Thyroid gland (tissue), 4 donors: ENCODE measurements at regions not wholly inside any gene's neighbourhood (a gene's known extent, or its start where the extent isn't known, plus 50 kb on each side); places are given as distances from the start of the nearest gene placed in this dataset.
"Not testable (repeated sequence)": the region's sequence is repeated elsewhere in the genome, so short reads cannot be mapped to it uniquely, and the experiment has no call there.

Experiments used
- DNase-seq, 2 donors: peaks; one replicate each; pipeline ENCODE4 v3.0.0-alpha.2; 2019
- H3K27ac ChIP-seq, 3 donors: fragments of 200-600 bp; sonication (generic); 1 replicate in 2 of 3; 2 replicates in 1 of 3; pipeline ENCODE4 v1.5.1; 2016 to 2019; ENCODE audit warnings: mild to moderate bottlenecking in 1 of 3, moderate library complexity in 1 of 3
- H3K27me3 ChIP-seq: fragments of 200-600 bp; sonication (generic); one replicate; pipeline ENCODE4 v1.5.1; 2019
- H3K36me3 ChIP-seq, 2 donors: fragments of 200-600 bp; sonication (generic); one replicate each; pipeline ENCODE4 v1.5.1; 2016 to 2019
- H3K4me1 ChIP-seq, 2 donors: fragments of 200-600 bp; sonication (generic); one replicate each; pipeline ENCODE4 v1.5.1; 2017 to 2019
- H3K4me3 ChIP-seq, 3 donors: fragments of 200-600 bp; sonication (generic); replicated peaks in 1 of 3; 1 replicate in 2 of 3; 2 replicates in 1 of 3; pipeline ENCODE4 v1.5.1; 2016; ENCODE audit warnings: mild to moderate bottlenecking in 1 of 3
- H3K9me3 ChIP-seq: fragments of 200-600 bp; sonication (generic); one replicate; pipeline ENCODE4 v1.5.1; 2017
- CTCF ChIP-seq, 6 experiments: fragments of 200-600 bp in 3 of 6; fragments of 450-650 bp in 3 of 6; sonication (generic) in 3 of 6; IDR thresholded peaks; one replicate each; pipeline ENCODE4 v1.5.1; 2016 to 2019; ENCODE audit warnings: antibody characterized with exemption in 6 of 6, mild to moderate bottlenecking in 2 of 6, inconsistent platforms in 1 of 6, moderate library complexity in 1 of 6
- POLR2A ChIP-seq, 2 donors: fragments of 450-650 bp; IDR thresholded peaks; one replicate each; pipeline ENCODE4 v1.6.1; 2017; ENCODE audit warnings: antibody characterized with exemption in 2 of 2, mild to moderate bottlenecking in 2 of 2, moderate library complexity in 1 of 2
- WGBS, 2 donors: methylation state at CpG; one replicate each; pipeline ENCODE4 v1.1.5; 2017; 5-methylcytosine and 5-hydroxymethylcytosine counted together
- intact Hi-C: fragments of 100-400 bp; cut with DNase I; formaldehyde crosslinking; loops from one replicate; pipeline ENCODE4 v1.15.1; 2023

- intact Hi-C loops, H3K9me3 ChIP-seq, H3K4me1 ChIP-seq, H3K36me3 ChIP-seq, H3K4me3 ChIP-seq, DNase-seq, H3K27me3 ChIP-seq, H3K27ac ChIP-seq: not testable (repeated sequence)
Measured at GRCh38 chr4:82301390-82301789, 72.4 kb downstream of the HNRNPD start.

DNA sequence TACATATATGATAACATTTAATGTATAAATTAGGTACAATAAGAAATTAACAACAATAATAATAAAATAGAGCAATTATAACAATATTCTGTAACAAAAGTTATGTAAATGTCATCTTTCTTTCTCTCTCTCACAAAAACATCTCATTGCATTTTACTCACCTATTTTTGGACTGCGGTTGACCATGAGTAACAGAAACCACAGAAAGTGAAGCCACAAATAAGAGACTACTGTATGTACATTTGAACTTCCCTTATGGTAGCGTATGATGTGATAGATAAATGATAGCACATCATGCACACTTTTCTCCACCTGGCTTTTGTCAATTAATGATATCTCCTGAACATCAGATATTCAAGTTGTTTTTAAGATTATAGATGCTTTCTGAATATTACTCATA, 80.5 kb downstream of the HNRNPD start:
- Histone ChIP-seq H3K4me3 (no peak overlapping the region), H3K27ac (no peak overlapping the region), H3K4me1 (no peaks in the 10 kb centered on the region), H3K27me3 (no peaks in the 10 kb centered on the region), H3K36me3 (no peaks in the 10 kb centered on the region), H3K9me3 (no peaks in the 10 kb centered on the region)
- intact Hi-C loops: no loop called here
- WGBS, 2 donors: 90 to 96% methylated on average over 2 of the region's 2 CpGs
- TF ChIP-seq POLR2A (IDR thresholded peaks at IDR 0.05) (no peak), CTCF (IDR thresholded peaks at IDR 0.05) (no peak)
- DNase-seq: no peak

GRCh38 chr4:82287720-82288119, 86.1 kb downstream of the HNRNPD start:
- intact Hi-C loops: loop anchor here (10.0 kb wide), 2 partner anchors 87 to 727 kb away; partner anchors contain the start of genes HNRNPD and LIN54
- 82% methylated on average over 5 of the region's 5 CpGs for WGBS, 2 donors
- no peak for TF ChIP-seq CTCF (IDR thresholded peaks at IDR 0.05)
- TF ChIP-seq POLR2A (IDR thresholded peaks at IDR 0.05): no peak
- H3K27ac ChIP-seq: no peak overlapping the region
- no peaks in the 10 kb centered on the region for H3K9me3 ChIP-seq
- H3K4me3 ChIP-seq: no peak overlapping the region
- no peaks in the 10 kb centered on the region for H3K4me1 ChIP-seq
- no peaks in the 10 kb centered on the region for H3K36me3 ChIP-seq
- no peaks in the 10 kb centered on the region for H3K27me3 ChIP-seq
- DNase-seq: no peak

GRCh38 chr4:82284858-82285805, 88.7 kb downstream of the HNRNPD start:
- 4 to 7% methylated on average over 24 to 28 of the region's 61 CpGs for WGBS, 2 donors

DNA sequence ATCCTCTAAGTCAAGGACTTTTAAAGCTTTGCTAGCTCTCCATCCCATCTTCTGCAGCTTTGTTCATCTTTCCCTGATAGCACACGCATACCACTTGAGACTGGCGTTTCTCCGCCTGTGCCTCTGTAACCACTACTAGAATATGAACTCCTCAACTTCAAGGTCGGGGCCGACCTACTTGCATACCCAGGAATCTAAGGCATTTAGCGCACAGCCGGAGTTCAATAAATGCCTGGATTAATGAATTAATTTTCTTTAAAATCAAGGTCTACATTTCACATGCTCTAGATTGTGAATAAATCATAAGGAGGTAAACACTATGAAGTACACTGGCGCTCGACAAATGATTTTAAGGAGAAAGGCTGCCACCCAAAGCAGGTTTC, 89.3 kb downstream of the HNRNPD start:
- WGBS, 2 donors: 1 to 4% methylated on average over 9 of the region's 9 CpGs
- no peaks in the 10 kb centered on the region for H3K9me3 ChIP-seq
- no peaks in the 10 kb centered on the region for H3K27me3 ChIP-seq
- H3K4me1 ChIP-seq: no peaks in the 10 kb centered on the region
- DNase-seq: no peak
- peak overlapping the region in 2 of 3 donors; percentile 21 to 32 for H3K4me3 ChIP-seq
- H3K36me3 ChIP-seq: no peaks in the 10 kb centered on the region
- H3K27ac ChIP-seq: peak overlapping the region in 2 of 3 donors; percentile 33 to 44
- TF ChIP-seq CTCF (IDR thresholded peaks at IDR 0.05) (no peak), POLR2A (IDR thresholded peaks at IDR 0.05) (no peak)
- intact Hi-C loops: loop anchor here (10.0 kb wide), 2 partner anchors 90 to 730 kb away; partner anchors contain the start of genes HNRNPD and LIN54

More at GRCh38 chr4:82284858-82285805, 88.7 kb downstream of the HNRNPD start:
- H3K4me1 ChIP-seq: no peaks in the 10 kb centered on the region
- no peaks in the 10 kb centered on the region for H3K27me3 ChIP-seq
- peak overlapping the region in 2 of 3 donors; percentile 48 to 56 for H3K27ac ChIP-seq
- no peaks in the 10 kb centered on the region for H3K36me3 ChIP-seq
- intact Hi-C loops: loop anchor here (10.0 kb wide), 2 partner anchors 90 to 730 kb away; partner anchors contain the start of genes HNRNPD and LIN54
- peak; percentile 100 for DNase-seq
- no peaks in the 10 kb centered on the region for H3K9me3 ChIP-seq
- peak overlapping the region in 1 of 3 donors; percentile 21 for H3K4me3 ChIP-seq
- TF ChIP-seq CTCF (IDR thresholded peaks at IDR 0.05) (peak; percentile 68 to 100 (median 89)), POLR2A (IDR thresholded peaks at IDR 0.05) (peak in 1 of 2 donors; percentile 41)
